Psoas muscle (tissue), 7 donors: ENCODE measurements at regions not wholly inside any gene's neighbourhood (a gene's known extent, or its start where the extent isn't known, plus 50 kb on each side); places are given as distances from the start of the nearest gene placed in this dataset.

Experiments used
- ATAC-seq, 4 donors: fragments of 200-7000 bp; cut with Tn5 transposase; one replicate each; pipeline ENCODE4 v1.9.1; 2020; ENCODE audit warnings: moderate library complexity in 3 of 4, mild to moderate bottlenecking in 2 of 4
- DNase-seq, 2 donors: peaks; one replicate each; pipeline ENCODE4 v3.0.0-alpha.2; 2020
- H3K27ac ChIP-seq: fragments of 200-600 bp; one replicate; pipeline ENCODE4 v1.8.0; 2022
- H3K27me3 ChIP-seq, 3 donors: fragments of 200-600 bp in 1 of 3; one replicate each; pipeline versions ENCODE4 v1.6.1 to v1.8.0; 2013 to 2022; ENCODE audit warnings: low read length in 2 of 3, mild to moderate bottlenecking in 2 of 3, moderate library complexity in 1 of 3; ENCODE audit not compliant: insufficient read depth in 3 of 3
- H3K36me3 ChIP-seq, 2 donors: fragments of 200-600 bp in 1 of 2; one replicate each; pipeline versions ENCODE4 v1.6.1 to v1.8.0; 2013 to 2022; ENCODE audit warnings: low read depth in 1 of 2, mild to moderate bottlenecking in 1 of 2, moderate library complexity in 1 of 2; ENCODE audit not compliant: insufficient read depth in 1 of 2
- H3K4me1 ChIP-seq: fragments of 200-600 bp; one replicate; pipeline ENCODE4 v1.8.0; 2022
- H3K4me3 ChIP-seq: fragments of 200-600 bp; one replicate; pipeline ENCODE4 v1.8.0; 2022; ENCODE audit warnings: mild to moderate bottlenecking
- H3K9me3 ChIP-seq: fragments of 200-600 bp; one replicate; pipeline ENCODE4 v1.8.0; 2022
- CTCF ChIP-seq: fragments of 200-600 bp; IDR thresholded peaks from one replicate; pipeline ENCODE4 v1.8.0; 2022; ENCODE audit warnings: antibody characterized with exemption
- WGBS, 3 donors: extraction: QIAGEN DNeasy Blood & Tissue Kit; methylation state at CpG; one replicate each; pipeline versions ENCODE4 v1.1.6 to v1.1.7; 2013; 5-methylcytosine and 5-hydroxymethylcytosine counted together
- intact Hi-C, 2 donors: fragments of 100-400 bp; cut with DNase I; formaldehyde crosslinking; loops; one replicate each; pipeline versions ENCODE4 v1.11.0 to v1.14.2; 2022
- donor health status: healthy with polysubstance abuse.
- donor health status: DM: no; HTN: no; CAD: no; lungs with moderate emphysema.
- donor health status: Bipolar disorder and iron deficiency.
- donor health status: healthy.
- donor health status: DM: yes; HTN: yes; CAD: no.
- donor health status: DM: no; HTN: no; CAD: no.
- donor health status: DM: yes; HTN: yes; CAD: no.

- ATAC-seq (no peak), DNase-seq (no peak)
- H3K27me3 ChIP-seq = no peaks in the 10 kb centered on the region
- H3K4me1 ChIP-seq = peaks cover 9% of the 10 kb centered on the region
- no peak overlapping the region for H3K27ac ChIP-seq
- WGBS, 3 donors = 45 to 87% (median 63%) methylated on average over 3 of the region's 3 CpGs
- no peaks in the 10 kb centered on the region for H3K9me3 ChIP-seq
- no peak for TF ChIP-seq CTCF
- no peaks in the 10 kb centered on the region for H3K36me3 ChIP-seq
- no peak overlapping the region for H3K4me3 ChIP-seq
- intact Hi-C loops = no loop called here
Observed at GRCh38 chr6:134702279-134702678, 247.6 kb downstream of the ALDH8A1 start.

- H3K27me3 ChIP-seq = no peaks in the 10 kb centered on the region
- no peak for TF ChIP-seq CTCF
- ATAC-seq (no peak), DNase-seq (no peak)
- no peak overlapping the region for H3K4me3 ChIP-seq
- peaks cover 9% of the 10 kb centered on the region for H3K4me1 ChIP-seq
- H3K36me3 ChIP-seq = no peaks in the 10 kb centered on the region
- 90 to 100% (median 100%) methylated on average over 1 of the region's 1 CpG for WGBS, 3 donors
- H3K27ac ChIP-seq = no peak overlapping the region
- H3K9me3 ChIP-seq = no peaks in the 10 kb centered on the region
- intact Hi-C loops = no loop called here
Observed at GRCh38 chr6:134701301-134701700, 248.6 kb downstream of the ALDH8A1 start.

- intact Hi-C loops = no loop called here
Observed at GRCh38 chr6:134698228-134698627, 251.7 kb downstream of the ALDH8A1 start.

GRCh38 chr6:134692008-134692407 is 257.9 kb downstream of the ALDH8A1 start:
- Histone ChIP-seq H3K4me3 (no peak overlapping the region), H3K27me3 (no peaks in the 10 kb centered on the region), H3K4me1 (peaks cover 19% of the 10 kb centered on the region), H3K36me3 (no peaks in the 10 kb centered on the region), H3K9me3 (no peaks in the 10 kb centered on the region), H3K27ac (no peak overlapping the region)
- no peak for ATAC-seq
- TF ChIP-seq CTCF = no peak
- DNase-seq = no peak
- WGBS, 3 donors = 77 to 85% (median 80%) methylated on average over 3 of the region's 3 CpGs
- intact Hi-C loops = no loop called here

More at GRCh38 chr6:134698228-134698627, 251.7 kb downstream of the ALDH8A1 start:
- ATAC-seq (no peak), DNase-seq (no peak)
- no peak overlapping the region for H3K27ac ChIP-seq
- H3K36me3 ChIP-seq = no peaks in the 10 kb centered on the region
- H3K9me3 ChIP-seq = no peaks in the 10 kb centered on the region
- no peaks in the 10 kb centered on the region for H3K27me3 ChIP-seq
- WGBS, 3 donors = 90 to 93% (median 90%) methylated on average over 1 of the region's 1 CpG
- peaks cover 9% of the 10 kb centered on the region for H3K4me1 ChIP-seq
- H3K4me3 ChIP-seq = no peak overlapping the region
- TF ChIP-seq CTCF = no peak

- no peak for DNase-seq
- H3K27me3 ChIP-seq = no peaks in the 10 kb centered on the region
- intact Hi-C loops = no loop called here
- H3K4me1 ChIP-seq = peaks cover 19% of the 10 kb centered on the region
- H3K9me3 ChIP-seq = no peaks in the 10 kb centered on the region
- H3K4me3 ChIP-seq = no peak overlapping the region
- no peaks in the 10 kb centered on the region for H3K36me3 ChIP-seq
- 64 to 79% (median 72%) methylated on average over 2 of the region's 2 CpGs for WGBS, 3 donors
- no peak overlapping the region for H3K27ac ChIP-seq
- ATAC-seq = no peak
- no peak for TF ChIP-seq CTCF
Observed at GRCh38 chr6:134691180-134691579, 258.7 kb downstream of the ALDH8A1 start.
